ENCODE measurements at regions not wholly inside any gene's neighbourhood (a gene's known extent, or its start where the extent isn't known, plus 50 kb on each side); places are given as distances from the start of the nearest gene placed in this dataset.

- no peak for TF ChIP-seq CTCF (conservative IDR thresholded peaks at IDR 0.05; ENCODE audit: low read length)
- TF ChIP-seq EZH2phosphoT487 (IDR thresholded peaks at IDR 0.05; ENCODE audit: borderline replicate concordance, low read depth, low read length) = no peak
Measured at GRCh38 chr4:57719456-57719855, 609.3 kb upstream of the IGFBP7 start.
